ENCODE measurements at regions not wholly inside any gene's neighbourhood (a gene's known extent, or its start where the extent isn't known, plus 50 kb on each side); places are given as distances from the start of the nearest gene placed in this dataset.
A peak's percentile ranks its signal among the peaks of the same experiment; 100 is the strongest.
"Not testable (repeated sequence)": the region's sequence is repeated elsewhere in the genome, so short reads cannot be mapped to it uniquely, and the experiment has no call there.

DNA sequence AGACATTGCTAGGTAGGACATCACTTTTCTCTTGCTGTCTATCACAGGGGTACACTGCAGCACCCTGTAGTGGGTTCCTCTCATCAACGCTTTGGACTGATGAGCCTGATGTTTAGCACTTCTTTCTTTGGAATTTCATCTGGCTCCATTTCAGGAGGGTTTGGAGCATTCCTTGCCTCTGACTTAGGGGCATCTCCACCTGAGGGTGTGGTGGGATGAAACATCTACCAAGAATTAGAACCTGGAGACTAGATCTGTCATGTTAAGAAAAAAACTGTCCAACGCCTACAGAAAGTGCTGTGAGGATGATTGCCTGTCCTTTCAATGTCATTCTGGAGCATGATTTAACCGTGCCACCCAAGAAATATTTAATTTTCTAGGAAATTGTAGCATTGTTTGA, 648.4 kb downstream of the ETS1 start:
- Mint-ChIP-seq H3K9me3 (no peaks in the 10 kb centered on the region), H3K27me3 (peaks cover 28 to 33% of the 10 kb centered on the region in 2 donors), H3K4me1 (ENCODE audit: low read depth in 2 of 2) (no peaks in the 10 kb centered on the region), H3K4me3 (no peak overlapping the region), H3K27ac (no peak overlapping the region), H3K36me3 (no peaks in the 10 kb centered on the region)
- ATAC-seq (peak in 1 of 2 donors; percentile 11), DNase-seq (ENCODE audit: low spot score) (no peak)

DNA sequence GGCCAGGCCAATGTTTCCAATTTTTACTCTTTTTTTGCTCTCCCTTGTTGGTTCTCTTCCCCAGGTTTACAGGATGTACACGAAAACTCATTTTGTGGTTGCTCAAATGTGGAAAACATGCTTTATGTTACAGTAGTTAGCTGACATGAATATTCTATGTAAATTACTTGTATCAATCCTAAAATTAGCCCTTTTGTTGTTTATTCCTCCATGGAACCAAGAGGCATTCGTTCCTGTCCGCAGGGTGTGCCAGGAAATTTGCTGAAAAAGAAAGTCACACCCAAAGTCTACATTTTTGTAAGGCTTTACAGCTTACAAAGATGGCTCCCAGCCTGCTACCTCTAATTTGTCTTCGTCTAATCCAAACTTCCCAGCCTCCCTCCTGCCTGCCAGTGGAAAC, 652.3 kb downstream of the ETS1 start:
- Mint-ChIP-seq H3K4me1 (ENCODE audit: low read depth in 2 of 2) (no peaks in the 10 kb centered on the region), H3K27ac (no peak overlapping the region), H3K4me3 (no peak overlapping the region), H3K27me3 (peaks cover 10 to 15% of the 10 kb centered on the region in 2 donors), H3K36me3 (no peaks in the 10 kb centered on the region), H3K9me3 (no peaks in the 10 kb centered on the region)
- DNase-seq (ENCODE audit: low spot score): no peak
- ATAC-seq: no peak

DNA sequence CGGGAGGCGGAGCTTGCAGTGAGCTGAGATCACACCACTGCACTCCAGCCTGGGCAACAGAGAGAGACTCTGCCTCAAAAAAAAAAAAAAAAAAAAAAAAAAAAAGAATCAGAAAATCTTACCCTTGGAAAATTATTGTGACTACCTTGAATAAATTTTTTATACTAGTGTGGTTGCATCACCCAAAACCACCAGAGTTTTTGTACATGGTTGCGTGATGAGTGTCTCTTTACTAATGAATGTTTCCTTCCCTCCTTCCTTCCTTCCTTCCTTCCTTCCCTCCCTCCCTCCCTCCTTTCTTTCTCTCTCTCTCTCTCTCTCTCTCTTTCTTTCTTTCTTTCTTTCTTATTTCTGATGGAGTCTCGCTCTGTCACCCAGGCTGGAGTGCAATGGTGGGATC, 653.4 kb downstream of the ETS1 start:
- ATAC-seq; H3K4me1 Mint-ChIP-seq (ENCODE audit: low read depth in 2 of 2); H3K9me3 Mint-ChIP-seq: not testable (repeated sequence)

DNA sequence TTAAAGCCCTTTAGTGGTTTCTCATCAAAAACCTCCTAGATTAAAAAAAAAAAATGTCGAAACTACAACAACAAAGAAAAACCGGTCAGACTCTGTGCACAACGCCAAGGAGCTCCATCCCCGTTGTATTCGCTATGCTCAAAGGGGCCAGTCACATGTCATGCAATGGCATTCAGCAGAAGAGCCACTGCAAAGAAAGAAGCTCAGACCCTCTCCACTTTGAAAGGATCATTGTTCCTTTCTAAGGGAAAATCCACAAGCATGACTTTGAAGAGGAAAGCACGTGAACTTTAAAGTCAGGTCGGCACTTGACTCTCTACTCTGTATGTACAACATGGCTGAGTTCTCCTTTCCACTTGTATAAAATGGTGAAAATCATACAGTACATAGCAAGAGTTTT, 655.6 kb downstream of the ETS1 start:
- DNase-seq (ENCODE audit: low spot score) (no peak), ATAC-seq (no peak)
- no peaks in the 10 kb centered on the region for H3K36me3 Mint-ChIP-seq
- H3K27me3 Mint-ChIP-seq: peaks cover 28 to 29% of the 10 kb centered on the region in 2 donors
- H3K27ac Mint-ChIP-seq: no peak overlapping the region
- no peaks in the 10 kb centered on the region for H3K9me3 Mint-ChIP-seq
- no peaks in the 10 kb centered on the region for H3K4me1 Mint-ChIP-seq (ENCODE audit: low read depth in 2 of 2)
- H3K4me3 Mint-ChIP-seq: no peak overlapping the region

More for the DNA sequence above, 653.4 kb downstream of the ETS1 start:
- not testable (repeated sequence) for H3K36me3 Mint-ChIP-seq; H3K27ac Mint-ChIP-seq; DNase-seq (ENCODE audit: low spot score); H3K4me3 Mint-ChIP-seq
- peaks cover 18 to 20% of the 10 kb centered on the region in 2 donors for H3K27me3 Mint-ChIP-seq

- no peaks in the 10 kb centered on the region for H3K36me3 Mint-ChIP-seq
- no peaks in the 10 kb centered on the region for H3K9me3 Mint-ChIP-seq
- no peak overlapping the region for H3K27ac Mint-ChIP-seq
- ATAC-seq (no peak), DNase-seq (ENCODE audit: low spot score) (no peak)
- peaks cover 24 to 25% of the 10 kb centered on the region in 2 donors for H3K27me3 Mint-ChIP-seq
- no peaks in the 10 kb centered on the region for H3K4me1 Mint-ChIP-seq (ENCODE audit: low read depth in 2 of 2)
- no peak overlapping the region for H3K4me3 Mint-ChIP-seq
Measured at GRCh38 chr11:127926721-127927120, 660.6 kb downstream of the ETS1 start.

GRCh38 chr11:127925475-127925874, 661.9 kb downstream of the ETS1 start:
- Mint-ChIP-seq H3K4me3 (no peak overlapping the region), H3K4me1 (ENCODE audit: low read depth in 2 of 2) (no peaks in the 10 kb centered on the region), H3K36me3 (no peaks in the 10 kb centered on the region), H3K27me3 (peaks cover 22 to 25% of the 10 kb centered on the region in 2 donors), H3K27ac (no peak overlapping the region), H3K9me3 (no peaks in the 10 kb centered on the region)
- DNase-seq (ENCODE audit: low spot score) (no peak), ATAC-seq (no peak)

- DNase-seq (ENCODE audit: low spot score) (no peak), ATAC-seq (no peak)
- peaks cover 17% of the 10 kb centered on the region for H3K36me3 Mint-ChIP-seq
- peaks cover 9% of the 10 kb centered on the region for H3K9me3 Mint-ChIP-seq
- peaks cover 17 to 27% of the 10 kb centered on the region in 2 donors for H3K27me3 Mint-ChIP-seq
- H3K4me3 Mint-ChIP-seq: no peak overlapping the region
- H3K27ac Mint-ChIP-seq: no peak overlapping the region
- H3K4me1 Mint-ChIP-seq (ENCODE audit: low read depth in 2 of 2): no peaks in the 10 kb centered on the region
Measured at GRCh38 chr11:127919206-127920000, 668.0 kb downstream of the ETS1 start.

DNA sequence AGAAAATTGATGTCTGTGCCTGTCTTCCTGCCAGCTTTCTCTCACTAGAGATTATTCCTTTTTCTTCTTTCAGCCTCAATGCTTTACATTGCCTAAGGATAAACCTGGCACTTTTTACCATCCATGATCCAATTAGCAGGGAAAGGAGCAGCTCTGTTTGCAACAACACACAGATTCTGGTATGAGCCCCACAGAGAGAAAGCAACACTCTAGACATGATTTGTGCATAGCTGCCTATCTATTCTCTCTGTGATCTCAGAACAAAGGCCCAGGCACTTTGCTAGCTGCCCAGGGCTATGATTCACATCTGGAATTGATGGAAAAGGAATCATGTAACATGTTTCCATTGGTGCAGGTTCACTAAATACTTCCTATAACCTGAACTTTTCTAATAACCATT, 685.0 kb downstream of the ETS1 start:
- Mint-ChIP-seq H3K27ac (no peak overlapping the region), H3K27me3 (peaks cover 7 to 10% of the 10 kb centered on the region in 2 donors), H3K4me3 (no peak overlapping the region), H3K4me1 (ENCODE audit: low read depth in 2 of 2) (no peaks in the 10 kb centered on the region), H3K9me3 (peaks cover 3% of the 10 kb centered on the region), H3K36me3 (no peaks in the 10 kb centered on the region)
- DNase-seq (ENCODE audit: low spot score) (no peak), ATAC-seq (no peak)

- Mint-ChIP-seq H3K27ac (no peak overlapping the region), H3K27me3 (peaks cover 0 to 5% of the 10 kb centered on the region in 2 donors), H3K4me3 (no peak overlapping the region), H3K4me1 (ENCODE audit: low read depth in 2 of 2) (no peaks in the 10 kb centered on the region), H3K9me3 (peaks cover 3% of the 10 kb centered on the region), H3K36me3 (no peaks in the 10 kb centered on the region)
- DNase-seq (ENCODE audit: low spot score) (no peak), ATAC-seq (no peak)
Measured at GRCh38 chr11:127898422-127899365, 688.7 kb downstream of the ETS1 start.

- peaks cover 2 to 19% of the 10 kb centered on the region in 2 donors for H3K27me3 Mint-ChIP-seq
- no peak for DNase-seq (ENCODE audit: low spot score)
- no peak overlapping the region for H3K27ac Mint-ChIP-seq
- ATAC-seq: no peak
- H3K4me1 Mint-ChIP-seq (ENCODE audit: low read depth in 2 of 2): no peaks in the 10 kb centered on the region
- H3K4me3 Mint-ChIP-seq: no peak overlapping the region
- H3K36me3 Mint-ChIP-seq: no peaks in the 10 kb centered on the region
- H3K9me3 Mint-ChIP-seq: peaks cover 3% of the 10 kb centered on the region
Measured at GRCh38 chr11:127895776-127896175, 691.6 kb downstream of the ETS1 start.

GRCh38 chr11:127894316-127894715, 693.0 kb downstream of the ETS1 start:
- peaks cover 7 to 22% of the 10 kb centered on the region in 2 donors for H3K27me3 Mint-ChIP-seq
- peaks cover 3% of the 10 kb centered on the region for H3K9me3 Mint-ChIP-seq
- no peak overlapping the region for H3K4me3 Mint-ChIP-seq

GRCh38 chr11:127890030-127890615, 697.2 kb downstream of the ETS1 start:
- peaks cover 6% of the 10 kb centered on the region for H3K9me3 Mint-ChIP-seq
- ATAC-seq: no peak
- no peaks in the 10 kb centered on the region for H3K4me1 Mint-ChIP-seq (ENCODE audit: low read depth in 2 of 2)
- H3K27ac Mint-ChIP-seq: no peak overlapping the region
- H3K36me3 Mint-ChIP-seq: peaks cover 7% of the 10 kb centered on the region
- peaks cover 20 to 30% of the 10 kb centered on the region in 2 donors for H3K27me3 Mint-ChIP-seq
- no peak overlapping the region for H3K4me3 Mint-ChIP-seq
- no peak for DNase-seq (ENCODE audit: low spot score)

More at GRCh38 chr11:127894316-127894715, 693.0 kb downstream of the ETS1 start:
- H3K27ac Mint-ChIP-seq: no peak overlapping the region
- no peak for ATAC-seq
- no peak for DNase-seq (ENCODE audit: low spot score)
- H3K4me1 Mint-ChIP-seq (ENCODE audit: low read depth in 2 of 2): no peaks in the 10 kb centered on the region
- H3K36me3 Mint-ChIP-seq: no peaks in the 10 kb centered on the region

DNA sequence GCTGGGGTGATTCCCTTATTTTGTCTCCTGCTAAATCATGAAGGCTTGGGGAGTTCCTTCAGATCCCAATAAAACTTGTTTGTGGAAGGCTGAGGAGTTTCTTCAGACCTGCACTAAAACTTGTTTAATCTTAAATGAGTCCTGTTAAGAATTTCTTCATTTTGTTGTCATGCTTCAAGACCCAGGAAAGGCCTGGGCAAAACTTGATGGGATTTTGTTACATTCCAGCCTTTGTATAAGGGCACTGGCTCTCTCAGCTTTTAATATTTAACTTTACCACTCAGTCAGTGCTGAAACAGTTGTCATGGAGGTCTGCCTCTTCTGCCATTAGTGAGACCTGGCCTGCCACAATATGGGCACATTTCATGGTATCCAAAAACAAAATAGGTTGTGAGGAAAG, 699.0 kb downstream of the ETS1 start:
- DNase-seq (ENCODE audit: low spot score): no peak
- H3K9me3 Mint-ChIP-seq: peaks cover 6% of the 10 kb centered on the region
- no peak overlapping the region for H3K27ac Mint-ChIP-seq
- H3K27me3 Mint-ChIP-seq: peaks cover 20 to 30% of the 10 kb centered on the region in 2 donors
- no peak overlapping the region for H3K4me3 Mint-ChIP-seq
- no peaks in the 10 kb centered on the region for H3K4me1 Mint-ChIP-seq (ENCODE audit: low read depth in 2 of 2)
- ATAC-seq: no peak
- H3K36me3 Mint-ChIP-seq: peaks cover 7% of the 10 kb centered on the region
